ENCODE measurements at regions not wholly inside any gene's neighbourhood (a gene's known extent, or its start where the extent isn't known, plus 50 kb on each side); places are given as distances from the start of the nearest gene placed in this dataset.

DNA sequence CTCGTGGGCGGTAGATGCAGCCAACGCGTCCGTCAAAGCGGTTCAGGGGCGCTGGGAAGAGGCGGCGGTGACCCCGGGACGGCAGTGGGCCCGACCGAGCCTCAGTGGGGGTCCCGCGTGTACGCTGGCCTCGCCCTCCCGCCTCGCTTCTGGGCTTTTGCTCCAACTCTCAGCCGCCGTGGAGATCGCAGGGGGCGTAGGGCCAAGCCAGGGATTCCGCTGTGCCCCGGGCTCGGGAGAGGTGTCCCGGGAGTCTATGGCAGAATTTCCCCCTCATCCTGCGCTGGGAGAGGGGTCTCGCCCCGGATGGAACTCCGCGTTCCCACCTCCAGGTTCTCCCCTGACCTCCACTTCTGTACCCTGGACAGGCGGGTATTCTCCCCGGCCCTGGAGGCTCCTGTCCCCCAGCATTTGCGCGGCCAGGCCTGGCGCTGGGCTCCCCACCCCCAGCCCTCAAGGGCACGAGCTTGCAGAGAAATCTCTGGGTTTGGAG, 131.9 kb downstream of the MRPL36 start:
- DNase-seq (no peak), ATAC-seq (no peak)

DNA sequence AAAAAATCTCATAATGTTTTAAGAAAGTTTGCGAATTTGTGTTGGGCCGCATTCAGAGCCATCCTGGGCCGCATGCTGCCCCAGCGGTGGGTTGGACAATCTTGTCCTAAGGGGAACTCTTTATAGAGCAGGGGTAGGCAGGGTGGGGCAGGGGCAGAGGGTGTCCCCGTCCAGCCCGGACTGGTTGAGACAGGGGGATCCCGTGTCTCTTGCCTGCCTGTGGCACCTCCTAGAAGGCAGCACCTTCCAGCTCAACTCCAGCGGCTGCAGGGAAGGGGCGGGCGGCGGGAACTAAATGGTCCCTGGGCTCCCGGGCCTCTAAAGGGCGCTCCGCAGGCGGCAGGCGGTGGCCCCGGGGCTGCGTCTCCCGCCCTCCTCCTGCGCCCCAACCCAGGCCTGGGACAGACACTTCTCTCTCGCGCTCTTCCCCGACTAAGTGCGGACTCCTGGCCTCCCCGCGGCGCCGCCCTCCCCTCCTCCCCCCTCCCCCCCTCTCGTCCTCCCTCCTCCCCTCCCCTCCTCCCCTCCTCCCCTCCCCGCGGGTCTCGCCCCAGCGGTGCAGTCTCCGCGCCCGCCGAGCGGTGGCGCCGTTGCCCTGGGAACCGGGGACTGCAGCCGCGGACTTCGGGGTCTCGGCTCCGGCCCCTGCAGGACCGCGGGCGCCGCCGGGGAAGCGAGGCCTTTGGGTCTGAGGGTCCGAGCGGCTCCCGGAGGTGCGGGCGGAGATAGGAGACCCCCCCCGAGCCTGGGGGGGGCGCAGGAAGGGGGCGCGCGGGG, 132.6 kb downstream of the MRPL36 start:
- DNase-seq = peak; percentile 76
- ATAC-seq = no peak

DNA sequence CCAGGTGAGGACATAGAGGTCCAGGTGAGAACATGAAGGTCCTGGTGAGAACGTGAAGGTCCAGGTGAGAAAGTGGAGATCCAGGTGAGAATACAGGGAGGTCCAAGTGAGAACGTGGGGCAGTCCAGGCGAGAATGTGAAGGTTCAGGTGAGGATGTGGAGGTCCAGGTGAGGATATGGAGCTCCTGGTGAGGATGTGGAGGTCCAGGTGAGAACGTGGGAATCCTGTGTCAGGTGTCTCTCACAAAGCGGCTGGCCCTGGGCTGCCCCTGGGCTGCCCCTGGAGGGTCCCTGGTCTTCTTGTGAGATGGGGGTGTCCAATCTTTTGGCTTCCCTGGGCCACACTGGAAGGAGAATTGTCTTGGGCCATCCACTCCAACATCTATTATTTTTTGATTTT, 133.4 kb downstream of the MRPL36 start:
- DNase-seq = no peak
- no peak for ATAC-seq

DNA sequence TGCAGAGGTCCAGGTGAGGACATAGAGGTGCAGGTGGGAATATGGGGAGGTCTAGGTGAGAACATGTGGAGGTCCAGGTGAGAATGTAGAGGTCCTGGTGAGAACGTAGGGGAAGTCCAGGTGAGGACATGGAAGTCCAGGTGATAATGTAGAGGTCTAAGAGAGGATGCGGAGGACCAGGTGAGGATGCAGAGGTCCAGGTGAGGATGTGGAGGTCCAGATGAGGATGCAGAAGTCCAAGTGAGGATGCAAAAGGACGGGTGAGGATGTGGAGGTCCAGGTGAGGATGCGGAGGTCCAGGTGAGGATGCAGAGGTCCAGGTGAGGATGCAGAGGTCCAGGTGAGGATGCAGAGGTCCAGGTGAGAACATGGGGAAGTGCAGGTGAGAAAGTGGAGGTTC, 133.8 kb downstream of the MRPL36 start:
- ATAC-seq (no peak), DNase-seq (no peak)

DNA sequence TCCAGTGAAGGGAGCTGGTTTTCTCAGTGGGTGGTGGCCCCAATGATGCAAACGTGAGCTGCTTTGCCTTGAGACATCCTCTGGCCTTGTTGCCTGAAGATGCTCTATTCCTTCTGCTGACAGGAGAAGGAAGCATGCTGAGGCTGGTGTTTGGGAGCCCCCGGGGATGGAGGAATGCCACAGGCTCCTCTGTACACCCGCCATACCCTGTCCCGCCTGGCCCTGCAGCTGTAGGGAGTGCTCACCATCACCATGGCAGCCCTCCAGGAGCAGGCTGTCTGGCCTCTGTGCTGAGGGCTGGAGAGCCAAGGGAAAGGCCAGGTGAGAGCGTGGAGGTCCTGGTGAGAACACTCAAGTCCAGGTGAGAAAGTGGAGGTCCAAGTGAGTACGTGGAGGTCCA, 134.4 kb downstream of the MRPL36 start:
- ATAC-seq (no peak), DNase-seq (no peak)

DNA sequence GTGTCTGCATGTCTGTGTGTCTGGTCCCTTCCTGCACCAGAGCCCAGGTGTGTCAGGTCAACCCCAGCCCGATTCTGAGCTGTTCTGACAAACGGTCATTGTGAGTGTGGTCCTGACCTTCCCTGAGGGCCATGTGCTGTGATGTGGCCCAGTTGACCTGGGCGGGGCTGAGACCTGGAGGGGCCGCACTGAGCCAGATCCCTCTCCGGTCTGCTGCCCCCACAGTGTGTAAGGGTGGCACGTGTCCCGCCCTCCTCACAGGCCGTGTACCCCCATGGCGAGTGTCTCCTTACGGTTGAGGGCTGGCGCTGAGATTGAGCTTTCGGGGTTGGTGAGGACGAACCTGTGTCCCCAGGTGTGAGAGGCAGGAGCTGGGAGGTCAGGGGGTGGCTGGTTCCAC, 136.5 kb downstream of the MRPL36 start:
- DNase-seq (no peak), ATAC-seq (no peak)

DNA sequence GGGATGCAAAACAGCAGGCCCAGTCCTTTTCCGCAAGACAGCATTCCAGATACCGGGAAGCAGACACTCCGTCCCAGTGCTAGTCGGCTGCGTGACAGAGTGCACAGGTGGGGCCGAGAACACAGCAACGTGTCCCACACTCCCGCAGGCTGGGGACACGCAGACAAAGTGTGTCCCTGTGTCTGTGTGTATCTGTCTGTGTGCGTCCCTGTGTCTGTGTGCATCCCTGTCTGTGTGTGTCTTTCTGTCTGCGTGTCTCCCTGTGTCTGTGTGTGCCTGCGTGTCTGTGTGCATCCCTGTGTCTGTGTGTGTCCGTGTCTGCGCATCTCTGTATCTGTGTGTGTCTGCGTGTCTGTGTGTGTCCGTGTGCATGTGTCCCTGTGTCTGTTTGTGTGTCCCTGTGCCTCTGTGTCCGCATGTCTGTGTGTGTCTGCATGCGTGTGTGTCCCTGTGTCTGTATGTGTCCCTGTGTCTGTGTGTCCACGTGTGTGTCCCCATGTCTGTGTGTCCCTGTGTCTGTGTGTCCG, 137.0 kb downstream of the MRPL36 start:
- no peak for ATAC-seq
- DNase-seq = no peak

DNA sequence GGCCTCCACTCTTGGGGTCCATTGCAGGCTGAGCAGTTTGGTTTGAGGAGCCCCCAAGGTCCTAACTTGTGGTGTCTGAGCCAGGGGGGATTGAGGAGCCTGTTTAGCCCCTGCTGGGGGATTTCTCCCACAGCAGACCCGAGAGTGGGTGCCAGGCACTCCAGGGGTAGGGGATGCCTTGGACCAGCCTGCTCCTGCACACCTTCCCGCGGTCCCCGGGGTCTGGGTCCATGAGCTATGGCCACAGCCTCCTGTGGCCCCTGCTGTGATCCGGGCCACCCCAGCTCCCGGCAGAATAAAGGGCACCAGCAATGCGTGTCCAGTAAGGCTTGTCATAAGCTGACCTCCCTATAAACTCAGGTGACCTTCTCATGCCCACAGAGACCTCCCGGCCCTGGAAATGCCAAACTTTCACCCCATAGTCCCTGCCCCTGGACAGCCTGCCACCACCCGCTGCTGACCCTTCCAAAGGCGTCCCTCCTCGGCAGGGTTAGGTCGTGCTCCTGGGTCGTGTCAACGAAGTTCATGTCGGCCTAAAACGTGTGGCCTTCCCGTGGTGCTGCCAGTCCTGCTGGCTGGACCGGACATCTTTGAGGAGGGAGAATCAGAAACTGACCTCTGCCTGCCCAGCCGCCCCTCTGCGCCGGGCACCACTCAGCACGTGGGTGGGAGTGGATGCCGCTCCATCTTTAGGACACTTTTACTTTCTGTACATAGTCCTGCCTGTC, 137.6 kb downstream of the MRPL36 start:
- DNase-seq (no peak), ATAC-seq (no peak)

DNA sequence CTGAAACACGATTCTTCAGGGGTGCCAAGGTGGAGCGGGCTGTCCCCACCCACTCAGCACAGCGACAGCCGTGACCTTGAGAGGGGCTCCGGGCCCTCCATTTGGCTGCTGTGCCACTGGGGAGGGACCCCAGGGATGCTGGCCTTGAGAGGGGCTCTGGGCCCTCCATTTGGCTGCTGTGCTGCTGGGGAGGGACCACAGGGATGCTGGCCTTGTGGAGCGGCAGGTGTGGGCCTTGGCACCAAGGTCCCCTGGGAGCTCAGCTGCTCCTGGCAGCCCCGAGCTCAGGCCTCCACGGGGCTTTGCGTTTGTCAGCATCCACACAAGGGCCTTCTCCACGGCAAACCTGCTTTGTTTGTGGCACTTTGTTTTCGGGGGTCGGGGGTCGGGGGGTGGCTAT, 137.6 kb upstream of the LPCAT1 start:
- DNase-seq (no peak), ATAC-seq (no peak)

DNA sequence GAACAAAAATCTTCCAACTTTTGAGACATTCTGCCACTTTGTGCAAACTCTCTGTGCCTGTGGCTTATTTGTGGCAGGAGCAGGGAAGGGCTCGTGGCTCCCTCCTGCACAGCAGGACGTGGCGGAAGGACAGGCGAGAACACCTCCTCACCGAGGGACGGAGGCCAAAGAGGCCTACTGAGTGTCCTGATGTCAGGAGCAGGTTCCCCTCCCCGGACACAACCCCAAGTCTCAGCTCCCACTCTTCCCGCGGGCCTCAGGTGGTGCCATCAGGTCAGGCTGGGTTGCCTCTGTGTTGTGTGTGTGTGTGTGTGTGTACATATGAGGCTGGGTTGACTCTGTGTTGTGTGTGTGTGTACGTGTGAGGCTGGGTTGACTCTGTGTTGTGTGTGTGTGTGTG, 136.8 kb upstream of the LPCAT1 start:
- DNase-seq = no peak
- no peak for ATAC-seq

DNA sequence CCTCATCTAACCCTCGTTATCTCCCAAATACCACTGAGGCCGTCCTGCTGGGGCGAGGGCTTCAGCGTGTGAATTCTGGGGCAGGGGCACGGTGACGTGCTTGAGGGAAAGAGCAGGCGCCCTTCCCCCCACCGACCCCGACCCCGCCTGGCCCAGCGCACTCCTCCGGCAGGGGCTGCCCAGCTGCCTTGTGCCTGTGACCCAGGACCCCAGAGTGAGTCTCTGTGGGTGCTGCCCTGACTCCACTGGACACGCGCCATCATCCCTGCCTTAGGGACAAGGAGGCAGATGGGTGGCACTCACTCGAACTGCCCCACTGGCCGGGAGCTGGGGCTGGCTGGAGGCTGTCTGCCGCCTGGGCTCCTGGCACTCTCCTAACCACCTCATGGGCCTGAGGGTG, 136.2 kb upstream of the LPCAT1 start:
- no peak for DNase-seq
- ATAC-seq = no peak

DNA sequence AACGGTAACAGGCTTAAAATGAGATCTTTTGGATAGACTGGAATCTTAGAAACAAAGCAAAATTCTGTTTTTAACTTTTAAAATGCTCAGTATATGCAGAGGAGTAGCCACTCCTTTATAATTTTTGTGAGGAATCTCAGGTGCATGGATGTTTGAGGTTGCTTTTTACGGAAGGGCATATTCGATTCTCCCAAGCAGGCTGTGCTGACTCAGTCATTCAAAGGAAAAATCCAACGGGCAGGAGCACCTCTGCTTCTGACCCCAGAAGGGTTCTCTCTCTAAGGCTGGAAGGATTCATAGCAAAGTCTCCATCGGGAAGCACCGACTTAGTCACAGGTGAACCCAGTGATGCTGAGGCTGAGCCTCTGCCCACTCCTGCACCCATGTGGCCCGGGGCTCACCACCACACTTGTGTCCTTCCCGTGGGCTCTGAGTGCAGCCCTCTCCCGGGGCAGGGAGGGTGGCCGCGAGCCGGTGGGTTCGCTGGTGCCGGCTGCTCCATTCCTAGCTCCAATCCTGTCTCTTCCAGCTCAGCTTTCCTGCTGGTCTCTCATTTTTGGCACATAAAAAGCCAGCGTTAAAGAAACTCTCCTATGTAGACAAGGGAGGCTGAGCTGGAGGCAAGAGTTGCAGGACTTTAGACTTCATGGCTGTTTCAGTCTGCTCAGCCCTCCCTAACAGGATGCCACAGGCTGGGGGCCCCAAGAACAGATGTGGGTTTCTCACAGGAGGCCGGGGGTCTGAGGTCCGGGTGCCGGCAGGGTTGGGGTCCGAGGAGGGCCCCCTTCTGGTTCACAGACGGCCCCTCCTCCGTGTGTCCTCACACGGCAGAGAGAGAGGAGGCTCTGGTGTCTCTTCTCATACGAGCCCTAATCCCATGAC, 135.6 kb upstream of the LPCAT1 start:
- DNase-seq = no peak

DNA sequence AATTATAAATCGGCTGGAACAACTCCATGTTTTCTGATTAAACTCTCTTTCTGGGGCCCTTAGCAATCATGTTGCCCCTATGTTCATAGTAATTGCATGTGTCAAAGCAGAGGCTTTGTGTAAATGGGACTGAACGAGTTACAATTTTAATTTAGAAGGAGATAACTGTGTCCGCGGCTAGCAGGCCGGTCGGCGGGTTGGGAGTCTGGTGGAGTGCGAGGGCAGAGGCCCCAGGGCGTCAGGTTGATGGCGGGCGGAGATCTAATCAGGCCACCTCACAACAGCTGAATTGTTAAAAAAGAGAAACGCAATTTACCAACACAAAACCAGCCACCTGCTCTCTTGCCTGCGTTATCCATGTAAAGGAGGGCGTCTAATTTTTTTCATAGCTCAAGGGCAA, 134.9 kb upstream of the LPCAT1 start:
- DNase-seq = no peak
- ATAC-seq = no peak

More for the DNA sequence above, 135.6 kb upstream of the LPCAT1 start:
- no peak for ATAC-seq

DNA sequence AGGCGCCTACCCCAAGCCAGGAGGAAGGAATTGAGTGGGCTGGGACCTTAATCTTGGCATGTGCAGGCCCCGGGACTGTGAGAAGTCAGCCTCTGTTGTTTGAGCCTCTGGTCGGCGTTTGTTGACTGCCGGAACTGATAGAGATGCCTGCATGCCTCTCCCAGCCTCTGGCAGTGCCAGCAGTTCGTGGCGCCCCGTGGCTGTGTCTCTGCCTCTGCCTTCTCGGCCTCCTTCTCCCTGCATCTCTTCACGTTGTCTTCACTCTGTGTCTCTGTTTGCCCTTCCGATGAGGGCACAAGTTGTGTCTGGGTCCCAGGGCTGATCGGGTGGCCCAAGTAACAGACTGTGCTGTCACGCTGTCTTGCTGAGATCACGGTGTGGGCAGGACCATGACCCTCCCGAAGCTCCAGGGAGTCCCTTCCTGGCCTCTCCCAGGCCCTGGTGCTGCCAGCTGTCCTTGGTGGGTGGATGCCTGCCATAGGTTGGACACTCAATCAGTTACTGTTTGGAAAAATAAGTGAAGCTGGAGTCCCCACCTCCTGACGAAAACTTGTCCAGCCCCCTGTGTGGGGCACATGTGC, 133.5 kb upstream of the LPCAT1 start:
- ATAC-seq = no peak

DNA sequence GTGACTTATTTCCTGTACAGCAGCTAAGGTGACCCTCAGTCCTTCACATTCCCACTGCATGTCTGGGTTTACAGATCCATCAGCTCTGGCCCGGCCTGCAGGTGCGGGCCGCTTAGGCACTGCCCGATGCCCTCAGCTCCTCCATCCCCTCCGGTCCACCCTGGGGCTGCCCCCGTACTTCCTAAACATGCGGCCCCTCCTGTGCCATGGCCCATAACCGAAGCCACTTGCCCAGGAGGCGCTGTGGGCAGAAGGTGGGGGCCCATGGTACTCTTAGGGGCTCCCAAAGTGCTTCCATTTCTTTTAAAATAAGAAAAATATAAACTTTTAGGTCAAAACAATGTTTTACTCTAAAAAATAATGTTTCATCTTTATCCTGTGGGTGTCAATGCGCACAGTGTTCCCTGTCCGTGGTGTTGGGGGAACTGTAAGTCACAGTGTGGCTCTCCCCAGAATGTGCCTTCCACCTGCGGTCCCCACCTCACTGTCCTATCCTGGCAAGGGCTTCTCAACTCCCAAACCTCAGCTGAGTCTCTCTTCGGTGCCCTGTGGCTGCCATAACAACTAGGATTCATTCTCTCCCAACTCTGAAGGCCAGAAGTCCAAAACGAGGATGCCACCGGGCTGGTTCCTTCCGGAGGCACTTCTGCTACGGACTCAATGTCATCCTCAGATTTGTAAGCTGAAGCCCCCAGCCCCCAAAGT, 132.7 kb upstream of the LPCAT1 start:
- DNase-seq (no peak), ATAC-seq (no peak)

More for the DNA sequence above, 133.5 kb upstream of the LPCAT1 start:
- no peak for DNase-seq

DNA sequence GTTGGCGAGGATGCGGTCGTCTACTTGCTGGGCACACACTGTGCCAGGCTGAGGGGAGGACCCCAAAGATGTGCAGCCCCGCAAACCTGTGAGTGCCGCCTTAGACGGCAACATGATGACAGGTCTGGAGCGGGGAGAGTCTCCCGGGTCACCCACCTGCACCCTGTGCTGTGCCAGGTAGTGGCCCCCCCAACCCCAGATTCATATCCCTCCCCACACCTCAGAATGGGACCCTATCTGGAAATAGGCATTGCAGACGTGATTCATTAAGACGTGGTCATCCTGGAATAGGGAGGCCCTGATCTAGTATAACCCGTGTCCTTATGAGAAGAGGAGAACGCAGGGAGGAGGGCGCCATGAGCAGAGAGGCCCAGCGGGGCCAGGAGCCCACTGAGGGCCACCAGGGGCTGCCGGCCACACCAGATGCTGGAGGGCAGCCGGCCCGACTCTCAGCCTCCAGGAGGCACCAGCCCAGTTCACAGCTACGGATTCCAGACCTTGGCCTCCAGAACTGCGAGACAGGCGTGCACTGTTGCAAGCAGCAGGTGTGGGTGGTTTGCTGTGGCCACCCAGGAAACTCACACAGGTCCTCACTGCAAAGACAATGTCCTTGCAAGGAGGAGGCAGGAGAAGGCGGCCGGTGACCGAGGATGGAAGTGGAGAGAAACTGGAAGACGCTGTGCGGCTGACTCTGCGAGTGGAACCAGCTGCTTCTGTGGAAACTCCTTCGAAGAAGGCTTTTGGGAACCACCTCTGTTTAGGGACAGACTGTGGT, 131.9 kb upstream of the LPCAT1 start:
- peak; percentile 1 for DNase-seq

DNA sequence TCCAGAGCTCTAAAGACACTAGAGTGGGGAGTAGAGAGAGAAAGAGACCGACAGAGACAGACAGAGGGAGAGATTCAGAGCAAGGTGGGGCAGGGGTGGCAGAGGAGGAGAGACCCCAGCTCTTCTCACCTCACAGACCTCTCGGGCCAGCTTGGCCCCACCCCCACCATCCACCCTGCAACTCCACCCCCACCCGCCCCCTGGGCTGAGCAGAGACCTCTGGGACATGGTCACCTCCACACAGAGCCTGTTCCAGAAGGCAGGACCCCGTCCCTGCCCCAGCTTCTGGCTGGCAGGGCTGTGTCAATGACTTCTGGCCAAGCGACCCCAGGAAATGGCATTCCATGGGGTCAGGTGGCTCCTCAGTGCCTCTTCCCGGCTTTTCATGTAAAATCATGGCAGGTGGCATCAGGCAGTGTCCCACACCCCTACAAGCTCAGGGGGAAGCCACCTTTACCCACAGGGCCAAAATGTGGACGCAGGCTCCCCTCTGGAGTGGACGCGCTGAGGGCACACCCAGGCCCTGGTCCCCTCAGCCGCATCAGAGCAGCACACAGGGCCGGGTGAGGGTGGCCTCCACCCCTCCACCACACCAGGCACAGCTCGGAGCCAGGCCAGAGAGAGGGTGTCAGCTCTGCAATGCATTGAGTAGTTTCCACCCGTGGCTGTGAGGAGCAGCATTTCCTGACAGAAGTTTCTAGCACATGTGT, 131.2 kb upstream of the LPCAT1 start:
- peak; percentile 2 for DNase-seq
- no peak for ATAC-seq

More for the DNA sequence above, 131.9 kb upstream of the LPCAT1 start:
- no peak for ATAC-seq

DNA sequence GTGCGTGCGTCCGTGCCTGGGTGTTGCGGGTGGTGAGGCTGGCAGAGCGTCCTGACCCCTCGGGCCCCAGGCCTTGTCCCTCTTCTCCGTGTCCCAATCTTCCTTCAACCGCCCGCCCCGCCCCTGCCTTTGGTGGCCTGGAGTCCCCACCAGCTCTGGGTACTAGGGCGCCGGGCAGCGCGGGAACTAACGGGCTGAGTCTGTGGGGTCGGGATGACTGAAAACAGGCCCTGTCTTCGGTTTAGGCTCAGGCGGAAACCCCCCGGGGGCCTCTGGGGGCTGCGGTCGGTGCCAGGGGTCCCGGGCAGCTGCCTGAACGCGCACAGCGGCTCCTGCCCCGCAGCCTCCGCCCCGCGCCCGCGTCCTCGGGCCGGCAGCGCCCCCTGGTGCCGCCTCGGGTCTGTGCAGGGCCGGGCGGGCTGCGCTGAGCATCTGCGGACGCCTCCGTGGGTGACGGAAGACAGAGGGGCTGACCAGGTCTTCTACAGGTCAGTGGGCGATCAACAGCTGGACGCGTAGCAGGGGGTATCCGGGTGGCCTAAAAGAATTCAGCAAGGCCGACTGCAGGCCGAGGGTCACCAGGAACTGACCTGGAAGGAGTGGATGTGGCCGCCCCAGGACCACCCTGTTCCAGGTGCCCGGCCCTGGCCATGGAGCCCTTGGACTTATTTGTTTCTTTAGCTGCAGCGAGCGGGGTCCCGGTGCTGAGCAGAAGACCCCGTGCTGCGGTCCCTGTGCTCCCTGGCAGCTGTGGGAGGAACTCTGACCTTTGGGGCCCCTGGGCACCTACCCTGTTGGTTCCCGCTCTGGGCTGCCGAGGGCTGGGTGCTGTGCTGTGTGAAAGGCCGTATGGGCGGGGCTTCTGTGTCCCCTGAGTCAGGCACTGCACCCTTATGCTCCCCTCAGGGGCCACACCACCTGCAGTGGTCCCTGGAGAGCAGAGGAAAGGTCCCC, 130.2 kb upstream of the LPCAT1 start:
- DNase-seq = peak; percentile 53
- ATAC-seq = peak; percentile 91
